Nephron progenitor cell (in vitro differentiated cells): ENCODE measurements at regions not wholly inside any gene's neighbourhood (a gene's known extent, or its start where the extent isn't known, plus 50 kb on each side); places are given as distances from the start of the nearest gene placed in this dataset.

Experiments
- DNase-seq: peaks from one replicate; pipeline ENCODE4 v3.0.0; 2021
- H3K27ac Mint-ChIP-seq: 2 replicates; pipeline ENCODE4 v1.8.0; 2021; ENCODE audit warnings: mild to moderate bottlenecking, moderate library complexity, mixed read lengths
- H3K27me3 Mint-ChIP-seq: 2 replicates; pipeline ENCODE4 v1.8.0; 2021; ENCODE audit warnings: mild to moderate bottlenecking, low read depth, mixed read lengths; ENCODE audit not compliant: poor library complexity
- H3K36me3 Mint-ChIP-seq: 2 replicates; pipeline ENCODE4 v1.8.0; 2021; ENCODE audit warnings: low read depth, mixed read lengths
- H3K4me1 Mint-ChIP-seq: 2 replicates; pipeline ENCODE4 v1.8.0; 2021; ENCODE audit warnings: mixed read lengths
- H3K4me3 Mint-ChIP-seq: 2 replicates; pipeline ENCODE4 v1.8.0; 2021; ENCODE audit warnings: mild to moderate bottlenecking, moderate library complexity, mixed read lengths
- H3K9me3 Mint-ChIP-seq: 2 replicates; pipeline ENCODE4 v1.8.0; 2021; ENCODE audit warnings: mild to moderate bottlenecking, moderate library complexity, mixed read lengths
- TF ChIP-seq, protein P1 (sequence below): fragments of 200-600 bp; sonication (generic); IDR thresholded peaks from 2 replicates; pipeline ENCODE4 v1.5.0; 2021; ENCODE audit warnings: antibody characterized with exemption

DNA sequence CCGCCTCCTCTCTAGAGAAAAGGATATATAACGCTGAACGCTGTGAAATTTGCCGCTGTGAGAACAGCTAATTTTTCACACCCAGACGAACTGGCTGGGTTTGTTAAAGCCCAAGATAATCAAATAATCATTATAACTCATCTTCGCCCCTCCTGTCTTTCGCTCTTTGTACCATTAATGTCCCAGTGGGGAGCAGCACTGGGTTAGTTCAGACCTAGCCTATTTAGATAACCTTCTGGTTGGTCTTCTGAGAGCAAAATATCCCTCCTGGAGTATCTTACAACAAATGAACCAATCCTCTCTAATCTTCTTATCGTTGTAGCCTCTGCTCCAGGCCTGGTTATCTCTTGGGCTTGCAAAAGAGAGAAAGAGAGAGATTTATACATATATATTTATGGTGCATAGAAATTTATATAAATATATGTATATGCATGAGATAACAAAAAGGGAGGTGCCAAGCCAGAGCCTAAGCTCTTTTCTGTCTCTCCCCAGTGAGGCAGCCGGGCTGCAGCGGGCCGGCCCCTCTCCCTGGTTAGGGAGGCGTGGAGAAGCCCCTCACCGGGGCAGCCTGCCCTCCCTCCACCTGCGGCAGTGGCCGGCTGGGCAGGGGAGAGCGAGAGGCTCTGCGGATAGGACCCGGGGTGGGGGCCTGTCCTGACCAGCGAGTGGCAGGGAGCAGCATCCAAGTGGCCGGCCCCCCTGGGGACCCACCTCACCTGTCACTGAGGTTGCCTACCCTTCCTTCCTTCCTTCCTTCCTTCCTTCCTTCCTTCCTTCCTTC lies 202.0 kb upstream of the LHX5 start:
- Mint-ChIP-seq H3K4me1 (peaks cover 12% of the 10 kb centered on the region), H3K4me3 (no peak overlapping the region), H3K27ac (no peak overlapping the region), H3K27me3 (peaks cover 42% of the 10 kb centered on the region), H3K9me3 (no peaks in the 10 kb centered on the region), H3K36me3 (no peaks in the 10 kb centered on the region)
- no peak for DNase-seq
- TF ChIP-seq, protein P1, sequence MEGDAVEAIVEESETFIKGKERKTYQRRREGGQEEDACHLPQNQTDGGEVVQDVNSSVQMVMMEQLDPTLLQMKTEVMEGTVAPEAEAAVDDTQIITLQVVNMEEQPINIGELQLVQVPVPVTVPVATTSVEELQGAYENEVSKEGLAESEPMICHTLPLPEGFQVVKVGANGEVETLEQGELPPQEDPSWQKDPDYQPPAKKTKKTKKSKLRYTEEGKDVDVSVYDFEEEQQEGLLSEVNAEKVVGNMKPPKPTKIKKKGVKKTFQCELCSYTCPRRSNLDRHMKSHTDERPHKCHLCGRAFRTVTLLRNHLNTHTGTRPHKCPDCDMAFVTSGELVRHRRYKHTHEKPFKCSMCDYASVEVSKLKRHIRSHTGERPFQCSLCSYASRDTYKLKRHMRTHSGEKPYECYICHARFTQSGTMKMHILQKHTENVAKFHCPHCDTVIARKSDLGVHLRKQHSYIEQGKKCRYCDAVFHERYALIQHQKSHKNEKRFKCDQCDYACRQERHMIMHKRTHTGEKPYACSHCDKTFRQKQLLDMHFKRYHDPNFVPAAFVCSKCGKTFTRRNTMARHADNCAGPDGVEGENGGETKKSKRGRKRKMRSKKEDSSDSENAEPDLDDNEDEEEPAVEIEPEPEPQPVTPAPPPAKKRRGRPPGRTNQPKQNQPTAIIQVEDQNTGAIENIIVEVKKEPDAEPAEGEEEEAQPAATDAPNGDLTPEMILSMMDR = no peak

DNA sequence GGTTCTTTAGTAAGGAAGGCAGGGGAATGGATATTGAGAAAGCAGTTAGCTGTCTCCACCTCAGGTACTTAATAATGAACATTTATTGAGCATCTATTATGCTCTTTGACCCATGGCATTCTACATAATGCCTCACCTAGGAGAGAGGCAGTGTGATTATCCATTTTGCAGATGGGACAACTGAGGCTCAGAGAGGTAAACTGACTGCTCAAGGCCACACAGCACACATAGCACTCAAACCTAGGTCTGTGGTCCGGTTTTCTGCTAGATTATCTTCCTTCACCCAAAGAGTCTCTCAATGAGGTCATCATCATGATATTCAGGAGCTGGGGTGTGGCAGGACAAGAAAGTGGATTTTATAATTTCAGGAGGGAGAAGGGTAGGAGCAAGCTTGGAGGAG lies 199.1 kb upstream of the LHX5 start:
- Mint-ChIP-seq H3K27ac (peak overlapping the region; percentile 11), H3K4me1 (peaks cover 12% of the 10 kb centered on the region), H3K36me3 (no peaks in the 10 kb centered on the region), H3K4me3 (no peak overlapping the region), H3K9me3 (no peaks in the 10 kb centered on the region), H3K27me3 (peaks cover 58% of the 10 kb centered on the region)
- TF ChIP-seq, protein P1 = no peak
- no peak for DNase-seq

DNA sequence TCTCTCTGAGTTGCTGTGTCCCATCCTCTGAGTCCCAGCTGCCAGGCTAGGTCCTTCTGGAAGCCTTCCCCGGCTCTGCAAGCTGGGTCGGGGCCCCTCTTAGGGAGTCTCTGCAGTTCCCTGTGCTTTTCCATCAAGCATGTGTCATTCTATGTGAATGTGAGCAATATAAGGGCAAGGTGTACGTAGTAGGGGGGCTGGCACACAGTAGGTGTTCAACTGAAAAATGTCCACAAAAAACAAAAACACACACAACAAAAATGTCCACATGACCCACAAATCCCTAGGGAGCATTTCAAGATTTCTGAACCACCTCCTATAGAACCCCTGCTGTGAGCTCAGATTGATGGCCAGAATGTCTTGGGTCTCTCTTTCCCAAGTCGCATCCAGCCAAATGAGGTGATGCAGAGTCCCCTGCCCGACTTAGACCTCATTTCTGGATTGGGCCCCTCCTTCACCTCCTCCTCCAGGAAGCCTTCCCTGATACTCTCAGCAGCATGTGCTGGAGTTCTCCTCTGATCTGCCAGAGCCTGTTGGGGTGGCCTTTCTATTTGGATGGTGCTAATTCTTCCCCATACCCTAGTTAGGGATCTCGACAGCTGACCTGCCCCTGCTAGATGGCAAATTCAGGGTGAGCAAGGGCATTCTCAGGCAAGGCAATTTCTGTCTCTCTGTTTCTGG lies 196.1 kb upstream of the LHX5 start:
- Mint-ChIP-seq H3K4me1 (peaks cover 16% of the 10 kb centered on the region), H3K27me3 (peaks cover 45% of the 10 kb centered on the region), H3K27ac (no peak overlapping the region), H3K9me3 (no peaks in the 10 kb centered on the region), H3K4me3 (no peak overlapping the region), H3K36me3 (no peaks in the 10 kb centered on the region)
- DNase-seq = no peak
- TF ChIP-seq, protein P1 = no peak

DNA sequence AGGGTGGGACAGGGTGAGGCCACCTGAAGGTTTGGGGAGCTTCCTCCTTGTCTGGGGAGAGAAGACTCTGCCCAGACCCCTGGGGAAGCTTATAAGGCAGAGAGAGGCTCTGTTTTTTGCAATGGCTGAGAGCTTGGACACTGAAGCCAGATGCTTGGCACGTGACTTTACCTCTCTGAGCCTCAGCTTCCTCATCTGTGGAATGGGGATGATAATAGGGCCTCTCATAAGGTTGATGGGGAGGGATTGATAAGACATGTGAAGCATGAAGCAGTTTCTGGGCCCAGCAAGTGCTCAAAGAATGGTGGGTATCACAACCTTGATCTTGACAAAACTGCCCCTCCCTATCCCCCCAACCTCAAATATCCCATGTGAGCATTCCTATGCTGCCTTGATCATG lies 195.4 kb upstream of the LHX5 start:
- H3K27me3 Mint-ChIP-seq = peaks cover 47% of the 10 kb centered on the region
- no peak overlapping the region for H3K27ac Mint-ChIP-seq
- H3K4me1 Mint-ChIP-seq = peaks cover 16% of the 10 kb centered on the region
- DNase-seq = no peak
- TF ChIP-seq, protein P1 = no peak
- H3K36me3 Mint-ChIP-seq = no peaks in the 10 kb centered on the region
- H3K4me3 Mint-ChIP-seq = no peak overlapping the region
- H3K9me3 Mint-ChIP-seq = no peaks in the 10 kb centered on the region

DNA sequence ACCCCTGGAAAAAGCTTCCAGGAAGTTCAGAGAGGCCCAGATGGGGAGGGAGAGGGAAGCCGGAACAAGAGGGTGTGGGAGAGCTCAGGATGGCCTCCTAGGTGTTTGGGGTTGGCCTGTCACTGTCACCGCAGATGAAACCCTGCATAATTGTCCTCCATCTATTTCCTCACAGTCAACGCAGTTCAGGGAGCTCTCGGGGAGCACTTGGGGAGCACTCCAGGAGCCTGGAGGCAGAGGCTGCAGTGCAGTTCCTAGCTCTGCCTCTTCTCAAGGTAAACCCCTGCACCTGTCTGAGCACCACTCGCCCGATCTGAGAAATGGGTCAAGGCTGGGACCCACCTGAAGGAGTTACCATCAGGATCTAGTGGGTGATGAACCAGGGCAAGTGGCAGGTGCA lies 194.6 kb upstream of the LHX5 start:
- Mint-ChIP-seq H3K27me3 (peaks cover 51% of the 10 kb centered on the region), H3K9me3 (no peaks in the 10 kb centered on the region), H3K27ac (no peak overlapping the region), H3K36me3 (no peaks in the 10 kb centered on the region), H3K4me3 (no peak overlapping the region), H3K4me1 (peaks cover 16% of the 10 kb centered on the region)
- no peak for DNase-seq
- TF ChIP-seq, protein P1 = no peak
